T1000 (cell line): ENCODE measurements at regions not wholly inside any gene's neighbourhood (a gene's known extent, or its start where the extent isn't known, plus 50 kb on each side); places are given as distances from the start of the nearest gene placed in this dataset.

ENCODE experiments used
- DNase-seq: peaks from one replicate; lab custom pipeline; 2025; ENCODE audit warnings: mixed read lengths; lab: John Stamatoyannopoulos, UW

DNA sequence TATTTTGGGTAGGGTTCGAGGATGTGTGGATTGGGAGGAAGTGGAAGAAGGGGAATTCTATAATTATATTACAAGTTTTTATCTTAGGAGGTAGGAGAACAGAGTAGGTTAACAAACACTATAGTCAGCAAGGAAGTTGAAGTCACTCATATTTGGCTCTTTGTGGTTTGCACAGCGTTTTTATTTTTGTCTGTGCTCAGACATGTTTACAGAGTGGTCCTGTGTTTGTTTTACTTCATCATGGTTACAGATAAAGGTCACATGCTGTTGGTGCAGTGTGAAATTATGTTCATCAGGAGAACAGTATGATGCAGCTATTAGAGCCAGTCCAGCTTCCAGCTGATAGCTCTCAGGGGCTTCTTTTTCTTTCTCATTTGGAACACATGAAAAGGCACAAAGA lies 299.9 kb upstream of the SFRP2 start:
- no peak for DNase-seq

DNA sequence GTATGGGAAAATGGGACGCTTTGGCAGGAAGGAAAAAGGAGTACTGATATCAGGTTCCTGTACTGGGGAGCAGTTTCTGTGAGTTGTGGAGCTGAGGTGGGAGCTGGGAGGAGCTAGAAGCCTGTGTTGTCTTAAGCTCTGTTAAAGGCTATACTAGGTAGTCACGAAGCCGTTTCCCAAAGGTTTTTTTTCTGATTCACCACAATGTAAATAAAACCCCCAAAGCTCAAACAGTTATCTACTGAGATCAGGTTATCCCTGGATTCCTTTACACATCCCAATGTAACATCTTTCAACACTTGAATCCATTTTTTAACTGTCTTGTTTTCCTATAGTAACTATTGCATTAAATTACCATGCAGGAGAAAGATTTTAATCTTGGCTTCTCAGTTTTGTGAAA lies 297.4 kb upstream of the SFRP2 start:
- no peak for DNase-seq

DNA sequence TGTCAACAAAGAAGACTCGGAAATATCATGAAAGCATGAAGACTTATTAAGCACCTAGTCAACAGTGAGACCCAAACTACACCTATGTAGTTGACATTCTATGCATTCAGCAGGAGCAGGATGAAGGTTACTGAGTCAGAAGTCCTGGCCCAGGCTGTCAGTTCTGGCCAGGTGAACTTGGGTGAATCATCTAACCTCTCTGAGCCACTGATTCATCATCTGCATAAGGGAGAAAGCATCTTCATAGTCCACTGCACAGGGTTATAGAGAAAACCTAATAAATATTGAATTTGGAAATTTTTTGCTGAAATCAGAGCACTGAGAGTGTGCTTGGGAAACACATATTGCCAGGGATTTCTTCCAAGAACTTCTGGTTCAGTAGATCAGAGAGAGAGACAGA lies 296.0 kb upstream of the SFRP2 start:
- DNase-seq = no peak

DNA sequence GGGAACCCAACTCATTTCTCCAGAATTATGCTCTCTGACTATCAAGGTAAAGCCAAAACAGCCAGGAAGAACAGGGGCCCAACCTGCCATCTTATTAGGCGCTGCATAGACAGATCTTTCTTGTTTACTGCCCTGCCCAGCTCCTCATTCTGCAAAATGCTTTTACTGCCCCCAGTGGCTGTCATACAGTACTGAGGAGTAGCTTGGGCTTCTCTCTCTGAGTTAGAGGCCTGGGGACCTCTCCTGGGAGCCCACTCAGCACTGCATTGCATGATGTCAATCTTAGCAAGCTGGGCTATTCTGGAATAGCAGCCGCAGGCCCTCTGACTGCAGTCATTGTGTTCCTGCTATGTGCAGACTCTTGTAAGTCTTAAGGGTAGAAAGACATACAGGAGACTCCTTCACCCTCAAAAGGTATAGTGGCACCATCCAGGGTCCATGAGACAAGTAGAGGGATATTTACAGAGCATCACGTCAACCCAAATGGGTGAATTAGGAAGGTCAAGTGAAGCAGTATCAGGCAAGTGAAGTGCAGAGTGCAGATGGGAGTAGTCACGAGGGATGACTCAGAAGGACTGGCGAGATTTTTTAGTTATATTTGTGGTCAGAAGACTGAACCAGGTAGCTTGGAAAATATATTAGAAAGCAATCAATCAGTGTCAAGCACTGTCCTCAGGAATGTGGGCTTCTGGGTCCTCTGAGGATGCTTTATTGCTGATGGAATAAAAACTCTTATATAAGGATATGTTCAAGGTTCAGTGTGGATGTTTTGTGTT lies 294.1 kb upstream of the SFRP2 start:
- DNase-seq = no peak

DNA sequence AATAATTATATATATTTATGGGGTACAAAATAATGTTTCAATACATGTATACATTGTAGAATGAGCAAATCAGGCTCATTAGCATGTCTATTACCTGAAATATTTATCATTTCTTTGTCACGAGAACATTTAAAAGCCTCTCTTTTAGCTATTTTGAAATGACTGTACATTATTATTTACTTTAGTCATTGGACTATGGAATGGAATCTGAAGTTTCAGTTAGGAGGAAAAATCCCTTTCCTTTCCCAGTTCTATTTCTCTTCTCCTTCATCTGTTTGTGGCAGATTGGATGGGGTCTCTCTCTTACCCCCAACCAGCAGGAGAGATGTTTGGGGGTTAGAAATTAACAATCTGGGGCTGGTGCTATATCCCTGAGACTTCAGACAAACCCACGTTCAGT lies 292.5 kb upstream of the SFRP2 start:
- no peak for DNase-seq

DNA sequence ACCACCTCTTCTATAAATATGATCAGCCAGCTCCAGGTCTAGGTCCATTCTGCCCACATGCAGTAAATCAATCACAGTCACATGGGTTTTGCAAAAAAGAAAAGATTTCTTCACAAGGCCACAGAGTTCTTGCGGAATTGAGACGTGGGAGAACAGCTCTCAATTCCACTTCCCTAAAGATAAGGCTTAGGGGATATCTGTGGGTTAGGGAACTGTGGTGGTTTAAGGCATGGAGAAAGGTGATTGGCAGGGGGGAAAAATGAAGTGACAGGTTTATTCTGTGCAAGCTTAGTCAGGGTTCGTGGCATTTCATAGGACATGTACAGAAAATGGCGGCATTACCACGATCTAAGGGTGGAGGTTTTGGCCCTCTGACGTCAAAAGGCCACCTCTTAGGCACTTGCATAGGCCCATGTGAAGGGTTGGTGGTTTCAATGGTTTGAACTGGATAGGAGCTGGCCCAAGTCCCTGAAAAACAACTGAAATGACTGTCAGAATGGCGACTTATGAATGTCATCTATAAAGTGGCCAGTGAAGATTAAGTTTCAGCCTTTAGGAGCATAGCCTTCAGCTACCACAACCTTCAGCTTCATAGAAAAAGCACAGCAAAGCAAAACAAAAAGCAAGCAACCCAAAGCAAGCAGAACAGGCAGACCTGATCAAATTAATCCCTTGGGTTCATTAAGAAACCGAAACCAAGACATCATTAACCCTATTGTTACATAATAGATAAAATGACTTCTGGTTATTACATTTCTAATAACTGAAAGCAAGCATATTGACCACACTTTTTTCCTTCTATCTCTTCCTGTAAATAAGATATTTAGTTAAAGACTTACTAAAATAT lies 289.8 kb upstream of the SFRP2 start:
- DNase-seq = no peak

DNA sequence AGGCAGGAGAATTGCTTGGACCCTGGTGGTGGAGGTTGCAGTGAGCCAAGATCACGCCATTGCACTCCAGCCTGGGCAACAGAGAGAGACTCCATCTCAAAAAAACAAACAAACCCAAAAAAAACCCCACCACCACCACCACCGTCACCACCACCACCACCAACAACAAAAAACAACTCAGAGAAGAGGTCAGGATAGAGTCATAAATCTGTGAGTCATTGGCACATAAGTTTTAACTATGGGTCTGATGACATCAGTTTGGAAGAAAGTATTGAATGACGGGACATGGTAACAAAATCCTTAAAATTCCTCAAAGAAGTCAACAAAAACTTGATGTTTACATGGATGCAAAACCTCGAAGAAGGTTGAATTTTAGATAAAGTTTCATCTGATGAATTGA lies 288.0 kb upstream of the SFRP2 start:
- DNase-seq = no peak

DNA sequence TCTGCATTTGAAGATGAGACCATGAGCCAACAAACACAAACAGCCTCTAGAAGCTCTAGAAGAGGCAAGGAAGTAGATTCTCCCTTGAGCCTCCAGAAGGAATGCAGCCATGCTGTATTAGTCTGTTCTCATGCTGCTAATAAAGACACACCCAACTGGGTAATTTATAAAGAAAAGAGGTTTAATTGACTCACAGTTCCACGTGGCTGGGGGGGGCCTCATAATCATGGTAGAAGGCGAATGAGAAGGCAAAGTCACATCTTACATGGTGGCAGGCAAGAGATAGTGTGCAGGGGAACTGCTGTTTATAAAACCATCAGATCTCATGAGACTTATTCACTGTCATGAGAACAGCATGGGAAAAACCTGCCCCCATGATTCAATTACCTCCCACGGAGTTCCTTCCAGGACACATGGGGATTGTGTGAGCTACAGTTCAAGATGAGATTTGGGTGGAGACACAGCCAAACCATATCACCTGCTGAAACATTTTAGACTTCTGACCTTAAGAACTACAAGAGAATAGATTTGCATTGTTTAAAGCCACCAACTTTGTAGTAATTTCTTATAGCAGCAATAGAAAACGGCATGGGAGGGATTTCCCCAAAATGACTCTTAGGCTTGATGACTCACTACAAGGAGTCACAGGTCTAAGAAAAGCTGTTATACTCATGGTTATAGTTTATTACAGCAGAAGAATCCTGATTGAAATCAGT lies 284.4 kb upstream of the SFRP2 start:
- peak; percentile 53 for DNase-seq

DNA sequence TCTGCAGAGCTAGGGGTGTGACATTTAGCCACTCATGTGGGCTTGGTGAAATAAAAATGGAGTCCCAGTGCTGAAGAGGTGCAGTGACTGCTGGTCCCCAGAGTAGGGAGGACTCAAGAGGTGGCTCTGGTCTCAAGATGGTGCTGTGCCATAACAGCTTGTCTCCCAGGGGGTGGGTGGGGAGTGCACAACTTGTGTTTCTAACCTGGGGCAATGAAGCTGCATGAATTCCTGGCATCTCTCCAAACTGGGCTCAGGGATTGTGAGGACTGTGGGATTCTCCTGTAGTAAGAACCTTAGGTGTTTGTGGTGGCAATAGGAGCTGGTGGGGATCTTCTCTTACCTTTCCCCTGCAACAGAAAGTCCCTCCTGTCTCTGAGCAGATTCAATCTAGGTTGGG lies 278.9 kb upstream of the SFRP2 start:
- DNase-seq = no peak

DNA sequence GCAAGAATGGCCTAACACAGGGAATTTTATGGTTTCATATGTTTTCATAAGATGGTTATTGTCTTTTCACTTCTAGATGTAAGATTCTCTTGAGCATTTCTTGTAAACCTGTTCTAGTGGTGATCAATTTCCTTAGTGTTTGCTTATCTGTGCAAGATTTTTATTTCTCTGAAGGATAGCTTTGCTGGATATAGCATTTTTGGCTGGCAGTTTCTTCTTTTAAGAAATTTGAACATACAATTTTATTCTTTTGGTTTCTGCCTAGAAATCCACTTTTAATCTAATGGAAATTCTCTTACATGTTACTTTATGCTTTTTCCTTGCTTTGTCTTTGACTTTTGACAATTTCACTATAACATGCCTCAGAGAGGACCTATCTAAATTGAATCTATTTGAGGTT lies 276.5 kb upstream of the SFRP2 start:
- no peak for DNase-seq

DNA sequence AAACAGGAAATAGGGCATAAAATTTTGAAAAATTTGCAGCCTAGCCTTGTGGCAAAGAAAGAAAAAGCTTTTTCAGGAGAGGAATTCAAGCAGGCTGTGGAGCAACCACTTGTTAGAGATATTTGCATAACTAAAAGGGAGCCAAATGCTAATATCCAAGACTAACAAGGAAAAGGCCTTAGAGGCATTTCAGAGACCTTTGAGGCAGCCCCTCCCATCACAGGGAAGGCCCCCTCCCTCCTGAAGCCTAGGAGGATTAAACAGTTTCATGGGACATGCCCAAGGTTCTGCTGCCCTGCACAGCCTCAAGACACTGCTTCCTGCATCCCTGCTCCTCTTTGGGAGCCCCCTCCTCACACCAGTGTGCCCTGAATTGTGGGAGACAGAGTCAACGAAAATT lies 275.4 kb upstream of the SFRP2 start:
- DNase-seq = no peak

DNA sequence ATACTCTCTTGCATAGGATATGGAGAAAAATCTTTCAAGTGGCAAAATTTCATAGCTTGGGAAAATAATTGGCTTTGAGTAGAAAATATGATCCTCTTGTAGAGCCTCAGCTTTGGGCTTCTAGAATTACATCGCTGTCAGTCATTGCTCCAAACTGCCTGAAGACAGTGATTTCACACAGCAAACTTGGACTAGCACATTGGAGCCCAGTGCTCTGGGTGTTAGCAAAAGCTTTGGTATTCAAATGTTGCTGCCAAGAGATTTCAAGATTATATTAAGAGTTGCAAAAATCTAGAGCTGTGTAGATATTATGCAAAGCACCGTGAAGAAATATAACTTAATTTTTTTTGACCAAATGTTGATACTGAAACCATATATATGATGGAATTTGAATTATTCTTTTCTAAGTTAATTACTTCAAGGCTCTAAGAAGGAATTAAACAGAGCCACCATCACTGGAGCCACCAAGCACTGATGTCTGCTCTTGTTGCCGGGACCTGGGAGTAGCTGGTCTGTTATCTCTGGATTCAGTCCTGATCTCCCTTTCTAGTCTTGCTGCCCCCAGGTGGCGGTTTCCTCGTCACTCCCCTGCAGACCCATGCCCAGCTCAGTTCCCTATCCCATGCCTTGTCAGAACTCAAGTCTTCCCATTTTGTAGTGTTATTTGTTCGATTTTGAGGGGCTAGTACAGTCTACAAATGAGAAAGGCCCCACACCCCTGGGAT lies 260.7 kb upstream of the SFRP2 start:
- DNase-seq = no peak

DNA sequence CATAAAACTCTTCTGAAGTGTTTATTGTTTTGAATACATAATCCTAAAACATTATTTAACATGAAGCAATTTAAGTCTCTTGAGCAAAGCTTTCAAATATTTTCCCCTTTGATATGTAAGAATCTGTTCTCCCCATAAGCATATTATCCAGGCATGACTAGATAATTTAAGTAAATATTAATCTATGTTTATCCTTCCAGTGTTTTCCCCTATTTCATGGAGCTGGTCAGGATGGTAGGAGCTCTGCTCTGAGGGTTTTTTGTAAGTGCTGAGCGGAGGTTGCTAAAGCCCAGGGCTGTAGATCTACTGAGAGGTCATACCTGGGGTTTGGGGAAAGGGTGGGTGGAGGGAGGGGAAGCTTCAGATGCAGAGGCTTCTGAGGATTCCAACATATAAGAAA lies 258.9 kb upstream of the SFRP2 start:
- DNase-seq = no peak

DNA sequence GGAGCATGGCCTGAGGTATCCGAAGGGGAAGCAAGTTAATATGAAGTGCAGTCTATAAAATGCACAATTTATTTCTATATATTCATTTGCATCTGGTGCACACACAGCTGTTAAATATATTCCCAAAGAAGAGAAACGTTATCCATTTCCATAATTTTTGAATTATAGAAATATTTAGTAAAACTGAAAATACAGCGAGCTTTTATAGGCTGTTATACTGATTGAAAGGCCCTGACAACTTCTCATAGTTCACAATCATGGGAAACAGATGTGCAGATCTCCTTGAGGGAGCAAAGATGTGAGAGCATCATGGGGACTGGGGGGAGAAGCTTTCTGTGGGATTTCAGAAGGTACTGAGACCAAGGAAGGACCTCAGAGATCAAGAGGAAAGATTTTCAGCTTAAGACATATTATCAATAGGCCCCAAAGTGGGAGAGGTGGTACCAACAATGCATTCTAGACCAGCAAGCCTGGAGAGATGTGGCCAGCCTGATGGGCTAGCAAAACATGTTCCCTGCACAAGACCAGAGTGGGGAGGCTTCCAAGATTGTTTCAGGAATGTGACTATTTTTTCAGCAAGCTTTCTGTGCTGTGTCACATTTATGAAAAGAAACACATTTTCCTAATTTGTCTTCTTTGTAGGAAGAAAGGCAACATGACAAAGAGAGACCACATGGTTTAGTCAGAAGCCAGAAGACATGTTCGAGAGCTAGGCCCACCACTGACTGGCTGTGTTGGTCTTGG lies 256.0 kb upstream of the SFRP2 start:
- no peak for DNase-seq

DNA sequence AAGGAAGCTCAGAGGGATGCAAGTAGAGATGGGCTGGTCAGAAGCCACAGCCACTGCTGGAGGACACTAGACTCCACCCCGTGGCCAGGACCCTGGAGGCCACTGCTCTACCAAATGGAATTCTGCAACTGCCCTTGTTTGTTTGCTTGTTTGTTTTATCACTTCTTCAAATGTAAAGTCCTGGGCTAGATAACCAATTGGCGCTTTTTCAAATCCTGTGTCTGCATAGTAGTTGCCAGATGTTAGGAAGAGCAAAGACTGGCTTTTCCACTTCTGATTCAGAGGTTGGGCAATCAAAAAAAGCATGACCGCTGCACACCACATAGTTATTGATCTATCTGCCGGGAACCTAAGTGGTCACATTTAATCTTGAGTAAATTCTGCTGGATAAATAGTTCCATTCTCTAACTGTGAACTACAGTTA lies 255.2 kb upstream of the SFRP2 start:
- DNase-seq = no peak

DNA sequence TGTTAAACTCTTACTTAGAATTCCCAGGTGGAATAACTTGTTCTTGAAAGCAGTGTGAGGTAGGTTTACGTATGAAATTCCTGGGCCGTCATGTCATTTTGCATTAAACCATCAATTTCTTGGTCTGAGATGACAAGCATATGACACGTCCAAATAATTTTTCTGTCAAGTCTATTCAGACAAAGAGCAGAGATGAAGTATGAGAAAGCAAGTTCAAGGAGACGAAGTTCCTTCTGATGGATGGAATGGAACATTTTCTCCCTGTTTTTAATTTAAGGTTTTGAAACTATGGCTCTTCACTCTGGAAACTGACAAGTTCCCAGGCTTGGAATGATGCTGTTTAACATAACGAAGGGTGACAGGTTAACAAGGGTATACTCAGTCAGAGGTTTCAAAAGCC lies 252.8 kb upstream of the SFRP2 start:
- DNase-seq = no peak

DNA sequence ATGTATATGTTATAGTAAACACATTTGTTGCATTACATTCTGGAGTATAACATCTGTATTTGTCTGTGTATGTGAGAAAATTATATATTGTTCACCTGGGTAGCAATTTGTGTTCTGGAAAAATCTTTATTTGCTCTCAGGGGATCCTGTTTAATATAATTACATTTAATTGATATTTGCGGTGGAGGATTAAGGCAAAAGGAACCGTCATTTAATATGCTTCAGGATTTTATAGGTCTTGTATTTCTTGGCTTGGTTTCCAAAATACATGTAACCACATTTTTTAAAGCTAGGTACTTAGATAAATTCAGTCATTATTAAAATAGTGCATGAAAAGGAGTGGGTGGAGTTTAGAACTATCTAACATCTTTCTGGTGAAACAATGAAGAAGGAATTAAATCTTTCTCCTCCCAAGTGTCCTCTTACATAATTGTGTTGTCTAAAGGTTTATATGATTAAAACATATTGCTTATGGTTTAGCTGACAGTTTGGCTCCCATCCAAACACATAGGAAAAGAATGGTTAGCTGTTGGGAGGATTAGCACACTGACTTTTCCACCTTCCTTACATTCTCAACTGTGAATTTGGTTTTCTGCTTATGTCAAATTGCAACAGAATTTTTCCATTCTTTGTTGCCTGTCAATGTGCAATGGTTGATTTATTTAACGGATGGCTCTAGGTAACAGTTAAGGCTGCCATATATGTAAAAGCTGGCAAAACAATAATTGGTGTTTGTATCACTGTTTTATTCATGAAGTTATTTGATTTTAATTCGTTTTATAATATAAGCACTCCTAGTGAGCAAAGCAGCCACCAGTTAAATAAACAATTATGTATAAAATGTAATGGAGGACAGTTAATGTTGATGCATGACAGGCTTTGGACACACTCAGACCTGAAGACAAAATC lies 250.8 kb upstream of the SFRP2 start:
- DNase-seq = no peak

DNA sequence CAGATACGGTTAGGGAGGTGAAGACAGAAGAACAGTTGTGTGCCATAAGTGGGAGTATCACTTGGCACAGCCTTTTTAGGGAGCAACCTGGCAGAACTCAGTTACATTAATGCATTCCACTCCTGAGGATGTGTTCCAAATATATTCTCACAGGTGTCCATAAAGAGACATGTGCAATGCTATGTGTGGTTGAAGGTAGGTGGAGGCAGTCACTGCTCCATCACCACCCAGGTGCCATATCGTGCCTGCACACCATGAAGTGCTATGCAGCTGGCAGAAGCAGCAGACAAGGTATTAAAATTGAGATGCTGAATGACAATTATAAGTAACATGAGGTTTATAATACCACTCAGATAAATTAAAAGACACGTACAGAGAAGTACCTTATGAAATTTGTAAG lies 248.0 kb upstream of the SFRP2 start:
- no peak for DNase-seq

DNA sequence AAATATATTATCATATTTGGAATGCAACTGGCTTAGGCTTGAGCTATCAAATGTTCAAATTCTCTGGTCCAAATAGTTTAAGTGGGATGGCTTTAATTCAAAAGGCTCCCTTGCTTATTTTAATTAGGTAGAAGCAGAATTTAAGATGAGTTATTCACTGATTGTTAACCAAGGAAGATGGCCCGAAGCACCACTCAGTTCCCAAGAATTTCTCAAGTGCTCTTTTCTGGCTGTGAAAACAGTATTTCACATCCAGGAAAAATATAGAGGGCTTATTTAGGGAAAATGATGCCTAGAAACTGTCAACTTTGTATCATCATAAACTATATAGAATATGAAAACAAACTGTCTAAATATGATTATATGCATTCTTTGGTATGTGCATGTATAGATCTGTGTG lies 246.5 kb upstream of the SFRP2 start:
- no peak for DNase-seq

DNA sequence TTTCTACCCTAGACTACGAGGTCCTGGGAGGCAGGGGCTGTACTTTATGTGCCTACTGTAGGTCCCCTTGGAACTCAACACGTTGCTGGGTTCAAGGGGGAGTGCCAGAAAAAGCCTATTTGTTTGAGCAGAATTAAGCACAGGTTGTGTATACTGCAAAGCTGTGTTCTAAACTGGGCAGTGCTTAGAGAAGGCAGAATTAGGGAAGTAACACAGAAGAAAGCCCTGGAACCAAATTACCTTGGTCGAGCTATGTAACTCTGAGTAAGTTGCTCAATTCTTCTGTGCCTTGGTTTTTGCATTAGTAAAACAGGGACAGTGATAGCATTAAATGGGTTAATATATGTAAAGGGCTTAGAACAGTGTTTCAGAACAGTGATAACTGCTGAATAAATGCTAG lies 245.0 kb upstream of the SFRP2 start:
- no peak for DNase-seq
